Loucy (cell line): ENCODE measurements at regions not wholly inside any gene's neighbourhood (a gene's known extent, or its start where the extent isn't known, plus 50 kb on each side); places are given as distances from the start of the nearest gene placed in this dataset.

Experiments used
- H2AFZ ChIP-seq: fragments of 200-600 bp; sonication (generic); 2 replicates; pipeline ENCODE4 v1.6.0; 2016; ENCODE audit warnings: antibody characterized with exemption, mild to moderate bottlenecking, low read length, moderate library complexity
- H3F3A ChIP-seq: fragments of 200-600 bp; 2 replicates; pipeline ENCODE4 v1.6.0; 2016; ENCODE audit warnings: antibody characterized with exemption, low read depth, mild to moderate bottlenecking
- H3K27me3 ChIP-seq: fragments of 200-600 bp; sonication (generic); 2 replicates; pipeline ENCODE4 v1.6.1; 2014; ENCODE audit warnings: low read length, mild to moderate bottlenecking; ENCODE audit not compliant: insufficient read depth, poor library complexity, severe bottlenecking
- H3K36me3 ChIP-seq: fragments of 200-600 bp; sonication (generic); 2 replicates; pipeline ENCODE4 v1.6.1; 2016; ENCODE audit warnings: low read length; ENCODE audit not compliant: insufficient read depth
- H3K4me1 ChIP-seq: fragments of 200-600 bp; sonication (generic); 2 replicates; pipeline ENCODE4 v1.5.1; 2014; ENCODE audit warnings: low read length, mild to moderate bottlenecking; ENCODE audit not compliant: insufficient read depth, poor library complexity, severe bottlenecking
- H3K4me2 ChIP-seq: fragments of 200-600 bp; sonication (generic); 2 replicates; pipeline ENCODE4 v1.6.0; 2014; ENCODE audit warnings: antibody characterized with exemption, low read length, low read depth, mild to moderate bottlenecking; ENCODE audit not compliant: poor library complexity, severe bottlenecking
- H3K4me3 ChIP-seq: fragments of 200-600 bp; sonication (generic); 2 replicates; pipeline ENCODE4 v1.5.1; 2014; ENCODE audit warnings: low read length, mild to moderate bottlenecking, mixed read lengths; ENCODE audit not compliant: poor library complexity, severe bottlenecking
- H3K79me2 ChIP-seq: fragments of 200-600 bp; sonication (generic); 2 replicates; pipeline ENCODE4 v1.6.1; 2014; ENCODE audit warnings: low read length; ENCODE audit not compliant: insufficient read depth
- H3K9ac ChIP-seq: fragments of 200-600 bp; sonication (generic); 2 replicates; pipeline ENCODE4 v1.6.0; 2014; ENCODE audit warnings: mild to moderate bottlenecking, low read depth, low read length, moderate library complexity; ENCODE audit not compliant: poor library complexity, severe bottlenecking
- H3K9me2 ChIP-seq: fragments of 200-600 bp; sonication (generic); replicated peaks from 2 replicates; pipeline ENCODE4 v1.6.1; 2016; ENCODE audit warnings: low read depth, low read length, mixed read lengths
- H3K9me3 ChIP-seq: fragments of 200-600 bp; sonication (generic); 2 replicates; pipeline ENCODE4 v1.6.1; 2014; ENCODE audit warnings: mild to moderate bottlenecking, antibody characterized with exemption, low read length, low read depth; ENCODE audit not compliant: insufficient read depth
- H4K20me1 ChIP-seq: fragments of 200-600 bp; sonication (generic); 2 replicates; pipeline ENCODE4 v1.6.0; 2014; ENCODE audit warnings: antibody characterized with exemption, low read length, mild to moderate bottlenecking; ENCODE audit not compliant: insufficient read depth, poor library complexity, severe bottlenecking
- EZH2phosphoT487 ChIP-seq: fragments of 200-600 bp; IDR thresholded peaks from 2 replicates; pipeline ENCODE4 v1.6.1; 2018; ENCODE audit warnings: antibody characterized with exemption, mild to moderate bottlenecking, moderate library complexity, borderline replicate concordance
- TF ChIP-seq, protein P1 (sequence below): fragments of 200-600 bp; sonication (generic); conservative IDR thresholded peaks from 2 replicates; pipeline ENCODE4 v1.5.1; 2014; ENCODE audit warnings: mild to moderate bottlenecking, antibody characterized with exemption, low read length

DNA sequence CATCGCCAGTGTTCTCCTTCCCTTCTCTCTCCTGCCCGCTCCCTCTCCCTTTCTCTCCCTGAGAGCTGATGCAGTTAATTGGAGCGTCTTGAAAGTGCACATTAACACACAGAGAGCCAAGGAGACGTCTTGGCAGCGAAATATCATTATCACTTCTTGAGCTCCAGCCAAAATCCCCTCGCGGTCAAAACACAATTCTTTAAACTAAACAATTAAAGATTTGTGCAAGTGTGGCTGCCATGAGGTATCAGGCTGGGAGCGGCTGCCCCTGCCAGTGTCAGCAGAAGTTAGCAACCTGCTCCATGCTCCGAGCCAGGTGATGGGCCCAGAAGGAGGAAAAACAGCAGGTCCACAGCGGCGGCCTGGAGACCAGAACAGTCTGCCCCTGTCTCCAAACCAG is 100.9 kb upstream of the FOXP4 start:
- Histone ChIP-seq H3F3A (no peaks in the 10 kb centered on the region), H3K9me2 (no peaks in the 10 kb centered on the region), H4K20me1 (no peaks in the 10 kb centered on the region), H3K27me3 (no peaks in the 10 kb centered on the region), H3K4me3 (no peak overlapping the region), H3K9me3 (no peaks in the 10 kb centered on the region), H3K36me3 (no peaks in the 10 kb centered on the region), H2AFZ (no peak overlapping the region), H3K4me1 (peaks cover 25% of the 10 kb centered on the region), H3K79me2 (no peaks in the 10 kb centered on the region), H3K4me2 (no peak overlapping the region), H3K9ac (no peak overlapping the region)
- TF ChIP-seq, protein P1, sequence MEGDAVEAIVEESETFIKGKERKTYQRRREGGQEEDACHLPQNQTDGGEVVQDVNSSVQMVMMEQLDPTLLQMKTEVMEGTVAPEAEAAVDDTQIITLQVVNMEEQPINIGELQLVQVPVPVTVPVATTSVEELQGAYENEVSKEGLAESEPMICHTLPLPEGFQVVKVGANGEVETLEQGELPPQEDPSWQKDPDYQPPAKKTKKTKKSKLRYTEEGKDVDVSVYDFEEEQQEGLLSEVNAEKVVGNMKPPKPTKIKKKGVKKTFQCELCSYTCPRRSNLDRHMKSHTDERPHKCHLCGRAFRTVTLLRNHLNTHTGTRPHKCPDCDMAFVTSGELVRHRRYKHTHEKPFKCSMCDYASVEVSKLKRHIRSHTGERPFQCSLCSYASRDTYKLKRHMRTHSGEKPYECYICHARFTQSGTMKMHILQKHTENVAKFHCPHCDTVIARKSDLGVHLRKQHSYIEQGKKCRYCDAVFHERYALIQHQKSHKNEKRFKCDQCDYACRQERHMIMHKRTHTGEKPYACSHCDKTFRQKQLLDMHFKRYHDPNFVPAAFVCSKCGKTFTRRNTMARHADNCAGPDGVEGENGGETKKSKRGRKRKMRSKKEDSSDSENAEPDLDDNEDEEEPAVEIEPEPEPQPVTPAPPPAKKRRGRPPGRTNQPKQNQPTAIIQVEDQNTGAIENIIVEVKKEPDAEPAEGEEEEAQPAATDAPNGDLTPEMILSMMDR: no peak
- TF ChIP-seq EZH2phosphoT487: no peak

DNA sequence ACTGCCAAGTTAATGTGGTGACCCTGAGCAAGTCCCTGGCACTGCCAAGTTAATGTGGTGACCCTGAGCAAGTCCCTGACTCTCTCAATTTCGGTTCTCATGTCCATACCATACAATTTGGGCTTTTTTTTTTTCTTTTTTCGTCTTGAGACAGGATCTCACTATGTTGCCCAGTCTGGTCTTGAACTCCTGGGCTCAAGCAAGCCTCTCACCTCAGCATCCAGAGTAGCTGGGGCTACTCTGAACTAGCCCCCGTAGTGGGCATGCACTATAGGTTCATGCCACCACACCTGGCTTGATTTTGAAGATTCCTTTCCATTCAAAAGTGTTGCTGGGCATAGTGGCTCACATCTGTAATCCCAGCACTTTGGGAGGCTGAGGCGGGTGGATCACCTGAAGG is 100.0 kb upstream of the FOXP4 start:
- H3K9me3 ChIP-seq: no peaks in the 10 kb centered on the region
- H3K79me2 ChIP-seq: no peaks in the 10 kb centered on the region
- no peak overlapping the region for H3K9ac ChIP-seq
- H3K9me2 ChIP-seq: no peaks in the 10 kb centered on the region
- H3K4me1 ChIP-seq: peaks cover 16% of the 10 kb centered on the region
- no peak overlapping the region for H2AFZ ChIP-seq
- no peaks in the 10 kb centered on the region for H3K27me3 ChIP-seq
- H3F3A ChIP-seq: no peaks in the 10 kb centered on the region
- H3K36me3 ChIP-seq: no peaks in the 10 kb centered on the region
- TF ChIP-seq, protein P1: no peak
- TF ChIP-seq EZH2phosphoT487: no peak
- H3K4me2 ChIP-seq: no peak overlapping the region
- no peaks in the 10 kb centered on the region for H4K20me1 ChIP-seq
- H3K4me3 ChIP-seq: no peak overlapping the region

DNA sequence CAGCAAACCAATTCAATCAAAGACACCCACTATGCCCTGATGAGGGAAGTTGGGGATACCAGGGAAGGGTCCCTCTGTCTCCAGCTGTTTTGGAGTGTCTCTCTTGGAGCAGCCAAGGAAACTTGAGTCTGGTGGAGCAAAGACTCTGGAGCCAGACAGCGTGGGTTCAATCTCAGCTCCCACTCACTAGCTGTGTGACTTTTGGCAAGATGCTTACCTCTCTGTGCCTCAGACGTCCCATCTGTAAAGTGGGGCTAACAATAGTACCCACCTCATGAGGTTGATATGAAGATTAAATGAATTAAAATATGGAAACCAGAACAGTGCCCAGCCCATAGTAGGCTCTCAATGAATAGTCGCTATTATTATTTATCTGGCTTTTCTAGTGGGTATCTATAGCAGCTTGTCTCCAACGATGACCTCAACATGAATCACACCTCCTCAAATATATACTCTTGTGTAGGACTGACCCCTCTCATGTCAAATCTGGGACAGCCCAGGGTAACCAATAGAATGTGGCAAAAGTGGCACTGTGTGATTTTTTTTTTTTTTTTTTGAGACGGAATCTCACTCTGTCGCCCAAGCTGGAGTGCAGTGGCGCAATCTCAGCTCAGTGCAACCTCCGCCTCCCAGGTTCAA is 99.2 kb upstream of the FOXP4 start:
- Histone ChIP-seq H3K4me2 (no peak overlapping the region), H3K4me1 (peaks cover 7% of the 10 kb centered on the region)
- TF ChIP-seq EZH2phosphoT487: no peak

DNA sequence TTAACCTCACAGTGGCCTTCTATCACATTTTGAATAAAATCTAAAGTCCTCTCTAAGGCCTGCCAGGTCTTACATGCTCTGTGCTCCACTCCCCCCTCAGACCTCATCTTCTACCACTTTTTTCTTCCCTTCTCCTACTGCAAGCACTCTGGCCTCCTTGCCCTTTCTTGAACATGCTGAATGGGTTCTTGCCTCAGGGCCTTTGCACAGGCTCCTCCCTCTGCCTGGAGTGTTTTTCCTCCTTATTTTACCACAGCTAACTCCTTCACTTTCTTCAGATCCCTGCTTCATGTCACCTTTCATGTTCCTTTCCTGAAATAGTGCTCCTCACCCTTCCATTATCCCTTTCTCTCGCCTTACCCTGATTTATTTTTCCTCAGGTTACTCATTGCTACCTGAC is 97.9 kb upstream of the FOXP4 start:
- H3K27me3 ChIP-seq: no peaks in the 10 kb centered on the region
- no peaks in the 10 kb centered on the region for H3K4me1 ChIP-seq
- no peak overlapping the region for H2AFZ ChIP-seq

More for the DNA sequence above, 99.2 kb upstream of the FOXP4 start:
- Histone ChIP-seq H3K4me3 (no peak overlapping the region), H3K9ac (no peak overlapping the region), H3K36me3 (no peaks in the 10 kb centered on the region), H3K9me2 (no peaks in the 10 kb centered on the region), H3K27me3 (no peaks in the 10 kb centered on the region), H2AFZ (no peak overlapping the region), H4K20me1 (no peaks in the 10 kb centered on the region), H3K9me3 (no peaks in the 10 kb centered on the region), H3K79me2 (no peaks in the 10 kb centered on the region), H3F3A (no peaks in the 10 kb centered on the region)

More for the DNA sequence above, 97.9 kb upstream of the FOXP4 start:
- no peaks in the 10 kb centered on the region for H3F3A ChIP-seq
- H3K4me3 ChIP-seq: no peak overlapping the region
- H3K36me3 ChIP-seq: no peaks in the 10 kb centered on the region
- H3K4me2 ChIP-seq: no peak overlapping the region
- H3K9me2 ChIP-seq: no peaks in the 10 kb centered on the region
- no peaks in the 10 kb centered on the region for H3K9me3 ChIP-seq
- no peaks in the 10 kb centered on the region for H4K20me1 ChIP-seq
- H3K9ac ChIP-seq: no peak overlapping the region
- TF ChIP-seq EZH2phosphoT487: no peak
- TF ChIP-seq, protein P1: no peak
- no peaks in the 10 kb centered on the region for H3K79me2 ChIP-seq
